Prostate gland (tissue), 2 donors: ENCODE measurements at regions not wholly inside any gene's neighbourhood (a gene's known extent, or its start where the extent isn't known, plus 50 kb on each side); places are given as distances from the start of the nearest gene placed in this dataset.

Source experiments
- CTCF ChIP-seq, 4 experiments: fragments of 200-600 bp in 2 of 4; fragments of 450-650 bp in 2 of 4; sonication (generic) in 2 of 4; IDR thresholded peaks; 1 replicate in 3 of 4; 2 replicates in 1 of 4; pipeline ENCODE4 v1.5.1; 2016 to 2019; ENCODE audit warnings: antibody characterized with exemption in 4 of 4, mild to moderate bottlenecking in 2 of 4, moderate library complexity in 2 of 4
- POLR2AphosphoS5 ChIP-seq: sonication (generic); formaldehyde crosslinking; IDR thresholded peaks from one replicate; pipeline ENCODE4 v1.6.1; 2017; ENCODE audit warnings: antibody characterized with exemption

- no peak for TF ChIP-seq CTCF (IDR thresholded peaks at IDR 0.05)
- TF ChIP-seq POLR2AphosphoS5, result no peak
Measured at GRCh38 chr18:77520767-77521166, 271.1 kb downstream of the GALR1 start.
